Activated T-helper 1 cell treated with anti-CD3 and anti-CD28 coated beads, Interleukin-12 subunit alpha, Interleukin-12 subunit beta, Interleukin-2, Interleukin-4 antibody, amounts not matched to agents 30 ng/mL and 10 ng/mL and 1 ng/mL, durations not matched to agents 14 hours and 24 hours and 36 hours (primary cell): ENCODE measurements at regions not wholly inside any gene's neighbourhood (a gene's known extent, or its start where the extent isn't known, plus 50 kb on each side); places are given as distances from the start of the nearest gene placed in this dataset.

Experiments used
- DNase-seq: peaks from one replicate; pipeline ENCODE4 v3.0.0; 2021; ENCODE audit warnings: low spot score
- H3K27ac Mint-ChIP-seq: one replicate; pipeline ENCODE4 v1.8.0; 2021; ENCODE audit warnings: mild to moderate bottlenecking, mixed read lengths
- H3K27me3 Mint-ChIP-seq: one replicate; pipeline ENCODE4 v1.8.0; 2022; ENCODE audit warnings: mild to moderate bottlenecking, moderate library complexity, mixed read lengths; ENCODE audit not compliant: insufficient read depth
- H3K36me3 Mint-ChIP-seq: one replicate; pipeline ENCODE4 v1.8.0; 2021; ENCODE audit warnings: low read depth, mixed read lengths
- H3K4me1 Mint-ChIP-seq: one replicate; pipeline ENCODE4 v1.8.0; 2021; ENCODE audit warnings: low read depth, mixed read lengths
- H3K4me3 Mint-ChIP-seq: one replicate; pipeline ENCODE4 v1.8.0; 2021; ENCODE audit warnings: mild to moderate bottlenecking, moderate library complexity, mixed read lengths
- H3K9me3 Mint-ChIP-seq: one replicate; pipeline ENCODE4 v1.8.0; 2021; ENCODE audit warnings: mixed read lengths
- intact Hi-C: fragments of 100-400 bp; cut with micrococcal nuclease; formaldehyde crosslinking; loops from one replicate; pipeline ENCODE4 v1.15.1; 2024

DNA sequence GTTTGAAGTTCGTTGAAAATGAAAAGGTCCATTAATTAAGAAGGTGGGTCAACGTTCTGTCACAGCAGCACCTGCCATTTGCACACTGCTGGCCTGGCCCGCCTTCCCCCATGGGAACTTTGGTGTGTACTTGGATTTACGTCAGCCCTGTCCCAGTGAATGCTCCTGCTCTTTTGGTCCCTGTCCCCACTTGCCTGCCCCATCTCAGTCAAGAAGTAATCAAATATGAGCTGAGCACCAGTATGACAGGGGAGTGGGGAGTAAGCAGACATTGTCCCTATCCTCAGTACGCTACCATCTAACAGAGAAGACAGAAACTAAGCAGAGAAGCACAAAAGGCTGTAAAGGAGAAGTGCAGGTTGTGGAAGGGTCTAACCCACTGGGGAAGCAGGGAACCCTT is 65.1 kb downstream of the SLC4A3 start:
- Mint-ChIP-seq H3K4me1 (no peaks in the 10 kb centered on the region), H3K27me3 (peaks cover 10% of the 10 kb centered on the region), H3K27ac (no peak overlapping the region), H3K9me3 (no peaks in the 10 kb centered on the region), H3K36me3 (no peaks in the 10 kb centered on the region), H3K4me3 (no peak overlapping the region)
- intact Hi-C loops = no loop called here
- DNase-seq = no peak

DNA sequence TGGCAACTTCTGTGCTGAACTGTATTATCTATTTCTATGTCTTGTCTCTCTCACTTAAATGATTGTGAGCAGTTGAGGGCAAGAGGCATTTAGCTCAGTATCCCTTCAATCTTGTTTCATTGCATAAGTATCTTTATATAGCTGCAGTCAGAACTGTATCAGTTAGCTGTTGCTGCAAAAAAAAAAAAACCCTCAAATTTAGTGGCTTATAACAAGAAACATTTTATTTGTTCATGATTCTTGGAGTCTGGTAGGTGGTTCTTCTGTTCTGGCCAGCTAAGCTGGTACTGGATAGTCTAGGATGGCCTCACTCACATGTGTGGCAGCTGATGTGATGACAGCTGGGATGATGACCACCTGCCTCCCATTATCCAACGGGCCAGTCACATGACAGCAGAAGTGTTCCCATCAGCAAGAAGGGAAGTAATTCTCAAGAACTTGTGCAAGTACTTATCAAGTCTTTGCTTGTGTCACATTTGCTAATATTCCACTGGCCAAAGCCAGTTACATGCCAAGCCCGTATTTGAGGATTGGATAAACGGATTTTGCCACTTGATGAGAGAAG is 67.8 kb downstream of the SLC4A3 start:
- H3K36me3 Mint-ChIP-seq = no peaks in the 10 kb centered on the region
- no peak overlapping the region for H3K27ac Mint-ChIP-seq
- H3K4me3 Mint-ChIP-seq = no peak overlapping the region
- H3K27me3 Mint-ChIP-seq = peaks cover 18% of the 10 kb centered on the region
- H3K9me3 Mint-ChIP-seq = no peaks in the 10 kb centered on the region
- no peak for DNase-seq
- intact Hi-C loops = no loop called here
- no peaks in the 10 kb centered on the region for H3K4me1 Mint-ChIP-seq

- H3K27ac Mint-ChIP-seq = no peak overlapping the region
- no peaks in the 10 kb centered on the region for H3K36me3 Mint-ChIP-seq
- peaks cover 12% of the 10 kb centered on the region for H3K27me3 Mint-ChIP-seq
These were observed 70.6 kb downstream of the SLC4A3 start for GRCh38 chr2:219697811-219698747.

DNA sequence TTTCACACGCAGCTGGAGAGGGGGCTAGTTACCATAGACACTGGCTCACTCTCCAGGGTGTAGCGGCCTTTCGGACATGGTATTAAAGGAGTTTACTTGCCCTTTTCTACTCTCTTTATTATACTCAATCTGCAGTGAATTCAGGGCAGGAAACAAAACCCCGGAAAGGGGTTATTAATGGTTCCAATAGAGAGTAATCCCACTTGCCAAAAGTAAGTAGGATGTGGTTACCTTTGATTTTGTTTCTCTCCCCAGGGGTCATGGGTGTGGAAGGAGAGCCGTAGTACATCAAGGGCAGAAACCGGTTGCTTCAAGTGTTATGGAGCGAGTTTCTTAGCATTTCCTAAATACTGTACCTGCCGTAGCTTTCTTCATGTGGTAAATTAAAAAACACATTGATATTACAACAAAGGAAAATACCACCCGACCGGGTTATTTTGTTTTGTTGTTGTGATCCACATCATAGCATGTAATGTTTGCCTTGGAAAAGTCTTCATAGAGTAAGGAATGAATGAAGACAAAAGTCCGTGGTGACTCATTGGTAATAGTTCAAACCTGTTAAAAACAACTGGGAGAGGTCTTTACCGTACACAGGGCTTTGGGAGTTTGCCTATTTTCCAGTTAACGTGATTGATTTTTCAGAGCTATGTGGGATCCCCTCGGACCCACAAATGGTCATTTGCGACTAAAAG is 71.5 kb downstream of the SLC4A3 start:
- Mint-ChIP-seq H3K9me3 (no peaks in the 10 kb centered on the region), H3K36me3 (no peaks in the 10 kb centered on the region), H3K27me3 (peaks cover 14% of the 10 kb centered on the region), H3K4me1 (no peaks in the 10 kb centered on the region), H3K4me3 (no peak overlapping the region), H3K27ac (no peak overlapping the region)
- no peak for DNase-seq
- intact Hi-C loops = no loop called here

More at GRCh38 chr2:219697811-219698747, 70.6 kb downstream of the SLC4A3 start:
- Mint-ChIP-seq H3K4me3 (no peak overlapping the region), H3K4me1 (no peaks in the 10 kb centered on the region), H3K9me3 (no peaks in the 10 kb centered on the region)
- no peak for DNase-seq
- intact Hi-C loops = no loop called here

- intact Hi-C loops = no loop called here
- Mint-ChIP-seq H3K36me3 (no peaks in the 10 kb centered on the region), H3K4me1 (no peaks in the 10 kb centered on the region), H3K9me3 (no peaks in the 10 kb centered on the region), H3K27me3 (peaks cover 14% of the 10 kb centered on the region), H3K27ac (no peak overlapping the region), H3K4me3 (no peak overlapping the region)
- DNase-seq = no peak
These were observed 72.0 kb downstream of the SLC4A3 start for GRCh38 chr2:219699440-219699821.

DNA sequence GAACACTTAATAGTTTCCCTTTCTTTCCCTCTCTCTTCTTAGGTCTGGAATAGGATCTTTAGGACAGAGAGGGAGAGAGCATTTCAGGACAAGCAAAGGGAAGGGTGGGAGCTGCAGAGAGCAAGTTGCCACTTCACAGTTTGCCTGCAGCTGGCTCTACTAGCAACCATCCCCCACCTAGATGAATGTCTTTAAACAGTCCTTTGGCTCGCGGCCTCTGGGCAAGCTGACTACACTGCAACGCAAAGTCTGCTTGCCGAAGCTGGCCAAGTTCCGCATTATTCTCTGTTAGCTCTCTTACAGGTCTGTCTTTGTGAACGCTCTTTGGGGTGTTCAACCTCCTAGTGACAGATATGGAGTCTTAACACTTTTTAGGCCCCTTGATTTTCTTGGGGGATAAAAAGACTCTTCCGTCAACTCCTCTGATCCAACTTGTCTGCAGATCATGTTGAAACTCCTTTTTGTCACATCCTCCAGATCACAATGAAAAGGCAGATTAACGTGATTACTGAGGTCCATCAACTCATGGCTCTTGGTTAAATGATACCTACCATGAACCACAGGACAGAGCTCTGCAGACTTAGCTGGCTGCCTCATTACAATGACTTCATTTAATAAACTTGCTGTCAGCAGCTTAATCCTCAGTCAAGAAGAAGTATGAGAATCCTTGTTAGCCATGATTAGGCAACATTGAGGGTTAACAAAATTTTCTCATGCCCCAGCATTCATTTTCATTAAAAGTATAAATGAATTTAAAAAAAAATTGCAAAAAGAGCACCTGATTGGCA is 74.6 kb downstream of the SLC4A3 start:
- intact Hi-C loops = no loop called here
- Mint-ChIP-seq H3K4me3 (no peak overlapping the region), H3K4me1 (no peaks in the 10 kb centered on the region), H3K36me3 (no peaks in the 10 kb centered on the region), H3K9me3 (no peaks in the 10 kb centered on the region), H3K27ac (no peak overlapping the region), H3K27me3 (peaks cover 12% of the 10 kb centered on the region)
- DNase-seq = no peak

- H3K27ac Mint-ChIP-seq = no peak overlapping the region
- intact Hi-C loops = no loop called here
- H3K4me3 Mint-ChIP-seq = no peak overlapping the region
- H3K9me3 Mint-ChIP-seq = no peaks in the 10 kb centered on the region
- peaks cover 11% of the 10 kb centered on the region for H3K27me3 Mint-ChIP-seq
- no peaks in the 10 kb centered on the region for H3K36me3 Mint-ChIP-seq
- no peak for DNase-seq
- no peaks in the 10 kb centered on the region for H3K4me1 Mint-ChIP-seq
These were observed 75.5 kb downstream of the SLC4A3 start for GRCh38 chr2:219702796-219703545.

DNA sequence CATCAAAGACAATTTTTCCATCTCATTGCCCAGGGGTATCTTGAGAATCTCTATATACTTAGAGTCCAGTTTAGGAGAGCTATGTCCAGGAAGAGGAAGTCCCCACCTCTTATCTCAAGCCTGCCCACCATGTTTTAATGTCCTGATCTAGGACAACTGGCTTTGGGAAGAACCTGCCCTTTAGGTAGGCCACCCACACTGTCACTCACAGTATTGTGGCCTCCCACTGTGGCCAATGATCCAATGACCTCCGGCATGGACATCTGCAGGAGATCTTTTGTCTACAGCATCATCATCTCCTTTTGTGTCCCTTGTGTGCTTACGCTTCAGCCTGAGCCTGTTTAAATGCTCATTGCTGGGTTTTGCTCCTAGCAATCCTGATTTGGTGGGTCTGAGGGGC is 77.4 kb downstream of the SLC4A3 start:
- intact Hi-C loops = no loop called here
- Mint-ChIP-seq H3K9me3 (no peaks in the 10 kb centered on the region), H3K36me3 (no peaks in the 10 kb centered on the region), H3K27ac (no peak overlapping the region), H3K4me1 (no peaks in the 10 kb centered on the region), H3K4me3 (no peak overlapping the region), H3K27me3 (peaks cover 3% of the 10 kb centered on the region)
- DNase-seq = no peak

- peaks cover 5% of the 10 kb centered on the region for H3K27me3 Mint-ChIP-seq
- H3K36me3 Mint-ChIP-seq = no peaks in the 10 kb centered on the region
- DNase-seq = no peak
- intact Hi-C loops = no loop called here
- no peak overlapping the region for H3K27ac Mint-ChIP-seq
- no peak overlapping the region for H3K4me3 Mint-ChIP-seq
- no peaks in the 10 kb centered on the region for H3K4me1 Mint-ChIP-seq
- no peaks in the 10 kb centered on the region for H3K9me3 Mint-ChIP-seq
These were observed 79.4 kb downstream of the SLC4A3 start for GRCh38 chr2:219706823-219707281.

GRCh38 chr2:219707496-219708285 is 80.3 kb downstream of the SLC4A3 start:
- Mint-ChIP-seq H3K27me3 (peaks cover 5% of the 10 kb centered on the region), H3K36me3 (no peaks in the 10 kb centered on the region), H3K9me3 (no peaks in the 10 kb centered on the region), H3K4me1 (no peaks in the 10 kb centered on the region), H3K27ac (no peak overlapping the region), H3K4me3 (no peak overlapping the region)
- intact Hi-C loops = no loop called here
- DNase-seq = no peak

DNA sequence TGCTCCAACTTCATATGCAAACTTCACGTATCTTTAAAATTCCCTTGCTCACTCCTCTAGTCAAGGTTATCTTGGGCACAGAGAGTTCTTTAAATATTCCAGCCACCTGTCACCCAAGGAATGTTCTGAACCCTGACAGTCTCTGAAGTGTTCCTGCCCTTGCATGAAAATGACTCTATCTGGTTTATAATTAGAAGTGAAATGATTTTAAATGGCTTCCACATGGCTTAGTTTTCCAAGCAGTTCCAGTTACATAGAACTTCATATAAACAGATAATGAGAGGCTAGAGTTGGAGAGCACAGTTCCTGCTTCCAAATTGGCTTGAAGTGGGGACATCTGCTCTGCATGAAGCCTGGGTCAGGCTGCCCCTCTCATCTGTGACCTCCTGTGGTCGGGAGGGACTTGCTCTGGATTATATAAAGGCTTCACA is 81.9 kb downstream of the SLC4A3 start:
- H3K4me1 Mint-ChIP-seq = no peaks in the 10 kb centered on the region
- no peak overlapping the region for H3K27ac Mint-ChIP-seq
- no peaks in the 10 kb centered on the region for H3K36me3 Mint-ChIP-seq
- DNase-seq = no peak
- no peak overlapping the region for H3K4me3 Mint-ChIP-seq
- peaks cover 5% of the 10 kb centered on the region for H3K9me3 Mint-ChIP-seq
- H3K27me3 Mint-ChIP-seq = peaks cover 3% of the 10 kb centered on the region
- intact Hi-C loops = no loop called here
